Upper lobe of left lung (tissue), 6 donors: ENCODE measurements at regions not wholly inside any gene's neighbourhood (a gene's known extent, or its start where the extent isn't known, plus 50 kb on each side); places are given as distances from the start of the nearest gene placed in this dataset.

Source experiments
- ATAC-seq, 2 donors: fragments of 200-7000 bp; cut with Tn5 transposase; one replicate each; pipeline ENCODE4 v1.9.1; 2022; ENCODE audit warnings: mild to moderate bottlenecking in 2 of 2, moderate library complexity in 2 of 2; ENCODE audit not compliant: low FRiP score in 2 of 2
- DNase-seq, 2 donors: peaks; one replicate each; pipeline ENCODE4 v3.0.0-alpha.2; 2019 to 2020
- H3K27ac ChIP-seq, 4 donors: fragments of 200-600 bp; sonication (generic); one replicate each; pipeline ENCODE4 v1.5.1; 2016 to 2019
- H3K27me3 ChIP-seq, 4 donors: fragments of 200-600 bp; sonication (generic); one replicate each; pipeline ENCODE4 v1.5.1; 2017 to 2019
- H3K36me3 ChIP-seq, 4 donors: fragments of 200-600 bp; sonication (generic); one replicate each; pipeline ENCODE4 v1.5.1; 2016 to 2019
- H3K4me1 ChIP-seq, 4 donors: fragments of 200-600 bp; sonication (generic); one replicate each; pipeline ENCODE4 v1.5.1; 2018 to 2019
- H3K4me3 ChIP-seq, 4 donors: fragments of 200-600 bp; sonication (generic); one replicate each; pipeline ENCODE4 v1.5.1; 2017 to 2019; ENCODE audit warnings: mild to moderate bottlenecking in 2 of 4, moderate library complexity in 1 of 4
- H3K9me3 ChIP-seq, 4 donors: fragments of 200-600 bp; sonication (generic); one replicate each; pipeline ENCODE4 v1.5.1; 2018 to 2019
- EP300 ChIP-seq, 4 donors: sonication (generic); formaldehyde crosslinking; IDR thresholded peaks; one replicate each; pipeline ENCODE4 v1.5.1; 2017; ENCODE audit warnings: antibody characterized with exemption in 4 of 4, control low read depth in 2 of 4
- POLR2A ChIP-seq, 4 donors: fragments of 450-650 bp; IDR thresholded peaks; one replicate each; pipeline ENCODE4 v1.5.1; 2016 to 2017; ENCODE audit warnings: antibody characterized with exemption in 4 of 4, mild to moderate bottlenecking in 2 of 4
- POLR2AphosphoS5 ChIP-seq, 2 donors: sonication (generic); formaldehyde crosslinking; IDR thresholded peaks; one replicate each; pipeline ENCODE4 v1.5.1; 2017; ENCODE audit warnings: antibody characterized with exemption in 2 of 2
- WGBS, 2 donors: methylation state at CpG; one replicate each; pipeline ENCODE4 v1.1.5; 2017 to 2018; 5-methylcytosine and 5-hydroxymethylcytosine counted together
- TF ChIP-seq, protein P1 (sequence below), 6 experiments: fragments of 450-650 bp in 4 of 6; fragments of 200-600 bp in 2 of 6; sonication (generic) in 2 of 6; IDR thresholded peaks; one replicate each; pipeline ENCODE4 v1.5.1; 2016 to 2019; ENCODE audit warnings: antibody characterized with exemption in 6 of 6
- donor health status: DM: no; HTN: no; CAD: no; lungs with moderate emphysema.
- donor health status: DM: no; HTN: yes; CAD: no; lungs with severe emphysema.

DNA sequence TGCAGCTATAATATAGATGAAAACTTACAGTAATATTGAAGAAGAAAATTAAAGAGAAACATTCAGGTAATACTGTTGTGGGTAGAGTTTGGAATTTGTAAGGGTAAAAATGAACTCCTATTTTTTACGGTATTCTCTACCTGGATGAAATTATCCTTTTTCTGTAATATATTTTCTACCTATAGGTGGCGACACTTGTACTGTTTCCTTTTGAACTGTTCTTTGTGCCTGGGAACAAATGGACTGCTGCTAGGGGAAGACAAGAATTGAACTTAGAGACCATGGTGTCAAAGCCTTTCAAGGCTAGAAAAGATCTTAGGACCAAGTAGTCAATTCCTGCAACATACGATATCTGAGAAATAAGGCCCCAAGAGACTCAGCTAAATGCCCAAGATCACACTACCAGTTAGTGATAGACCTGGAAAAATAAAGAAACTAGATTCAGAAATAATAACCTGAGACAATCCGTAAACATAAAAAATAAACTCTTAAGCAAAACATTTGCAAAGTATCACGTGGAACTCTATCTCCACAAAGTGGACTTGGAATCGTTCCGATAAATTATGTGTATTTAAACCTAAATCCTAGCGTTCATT lies 383.8 kb downstream of the TFAP2A start:
- no peak overlapping the region for H3K27ac ChIP-seq
- DNase-seq = no peak
- H3K4me3 ChIP-seq = no peak overlapping the region
- peaks cover 0 to 5% (median 2%) of the 10 kb centered on the region in 4 donors for H3K4me1 ChIP-seq
- 69 to 72% methylated on average over 8 of the region's 8 CpGs for WGBS, 2 donors
- TF ChIP-seq, protein P1, sequence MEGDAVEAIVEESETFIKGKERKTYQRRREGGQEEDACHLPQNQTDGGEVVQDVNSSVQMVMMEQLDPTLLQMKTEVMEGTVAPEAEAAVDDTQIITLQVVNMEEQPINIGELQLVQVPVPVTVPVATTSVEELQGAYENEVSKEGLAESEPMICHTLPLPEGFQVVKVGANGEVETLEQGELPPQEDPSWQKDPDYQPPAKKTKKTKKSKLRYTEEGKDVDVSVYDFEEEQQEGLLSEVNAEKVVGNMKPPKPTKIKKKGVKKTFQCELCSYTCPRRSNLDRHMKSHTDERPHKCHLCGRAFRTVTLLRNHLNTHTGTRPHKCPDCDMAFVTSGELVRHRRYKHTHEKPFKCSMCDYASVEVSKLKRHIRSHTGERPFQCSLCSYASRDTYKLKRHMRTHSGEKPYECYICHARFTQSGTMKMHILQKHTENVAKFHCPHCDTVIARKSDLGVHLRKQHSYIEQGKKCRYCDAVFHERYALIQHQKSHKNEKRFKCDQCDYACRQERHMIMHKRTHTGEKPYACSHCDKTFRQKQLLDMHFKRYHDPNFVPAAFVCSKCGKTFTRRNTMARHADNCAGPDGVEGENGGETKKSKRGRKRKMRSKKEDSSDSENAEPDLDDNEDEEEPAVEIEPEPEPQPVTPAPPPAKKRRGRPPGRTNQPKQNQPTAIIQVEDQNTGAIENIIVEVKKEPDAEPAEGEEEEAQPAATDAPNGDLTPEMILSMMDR (IDR thresholded peaks at IDR 0.05) = peak in 5 of 6 experiments; percentile 17 to 41 (median 33)
- no peak for TF ChIP-seq POLR2A (IDR thresholded peaks at IDR 0.05)
- TF ChIP-seq POLR2AphosphoS5 (IDR thresholded peaks at IDR 0.05) = no peak
- no peaks in the 10 kb centered on the region for H3K9me3 ChIP-seq
- no peak for ATAC-seq
- no peaks in the 10 kb centered on the region for H3K36me3 ChIP-seq
- H3K27me3 ChIP-seq = no peaks in the 10 kb centered on the region

DNA sequence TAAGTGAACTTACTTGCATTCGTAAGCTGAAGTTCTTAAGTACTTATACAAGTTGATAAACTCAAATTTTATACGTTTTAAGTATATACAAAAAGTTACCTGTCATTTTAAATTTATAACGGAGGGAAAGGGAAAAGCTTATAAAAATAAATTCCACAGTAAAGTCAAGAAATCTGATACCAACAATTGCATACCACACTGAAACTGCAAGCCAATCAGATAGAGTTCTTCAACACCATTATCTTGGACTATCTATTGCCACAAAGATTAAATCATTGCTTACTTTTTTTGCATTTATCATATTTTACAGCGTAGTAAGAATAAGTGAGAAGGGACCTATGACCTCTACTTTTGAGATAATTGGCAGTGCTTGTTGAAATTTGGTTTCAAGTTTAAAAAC lies 386.7 kb downstream of the TFAP2A start:
- Histone ChIP-seq H3K4me1 (peaks cover 0 to 2% (median 0%) of the 10 kb centered on the region in 4 donors), H3K27ac (no peak overlapping the region), H3K36me3 (no peaks in the 10 kb centered on the region), H3K9me3 (no peaks in the 10 kb centered on the region), H3K27me3 (no peaks in the 10 kb centered on the region), H3K4me3 (no peak overlapping the region)
- WGBS, 2 donors = 46 to 62% methylated on average over 4 of the region's 4 CpGs
- TF ChIP-seq EP300 (IDR thresholded peaks at IDR 0.05) (no peak), POLR2AphosphoS5 (IDR thresholded peaks at IDR 0.05) (no peak), POLR2A (IDR thresholded peaks at IDR 0.05) (no peak)
- TF ChIP-seq, protein P1 (IDR thresholded peaks at IDR 0.05) = no peak
- DNase-seq (no peak), ATAC-seq (no peak)

- ATAC-seq (no peak), DNase-seq (no peak)
- no peaks in the 10 kb centered on the region for H3K4me1 ChIP-seq
- TF ChIP-seq, protein P1 (IDR thresholded peaks at IDR 0.05) = no peak
- TF ChIP-seq EP300 (IDR thresholded peaks at IDR 0.05) (no peak), POLR2AphosphoS5 (IDR thresholded peaks at IDR 0.05) (no peak)
- WGBS, 2 donors = 80 to 81% methylated on average over 3 of the region's 3 CpGs
- H3K9me3 ChIP-seq = no peaks in the 10 kb centered on the region
- no peaks in the 10 kb centered on the region for H3K27me3 ChIP-seq
- no peak overlapping the region for H3K4me3 ChIP-seq
- no peak overlapping the region for H3K27ac ChIP-seq
- H3K36me3 ChIP-seq = no peaks in the 10 kb centered on the region
Observed at GRCh38 chr6:10019851-10020250, 395.0 kb downstream of the TFAP2A start.

DNA sequence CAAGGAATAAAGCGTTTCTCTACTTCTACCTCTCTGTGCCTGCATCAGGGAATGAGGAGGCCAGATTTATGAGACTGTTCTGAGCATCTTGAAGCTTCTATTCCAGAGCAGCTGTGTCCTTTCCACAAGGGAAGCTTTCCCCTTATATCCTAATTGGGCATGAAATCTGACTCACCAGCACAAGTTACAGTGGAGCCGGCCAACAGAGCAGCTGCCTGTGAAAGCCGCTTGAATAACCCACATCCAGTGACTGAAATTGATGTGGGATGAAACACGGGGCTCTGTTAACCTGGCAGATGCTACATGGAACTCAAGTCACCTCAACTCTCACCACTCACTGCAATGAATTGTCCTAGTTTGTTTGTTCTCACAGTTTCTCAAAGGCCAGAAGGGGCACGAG lies 400.3 kb downstream of the TFAP2A start:
- H3K36me3 ChIP-seq = no peaks in the 10 kb centered on the region
- no peak for ATAC-seq
- no peak overlapping the region for H3K4me3 ChIP-seq
- WGBS, 2 donors = 67 to 78% methylated on average over 5 of the region's 5 CpGs
- TF ChIP-seq EP300 (IDR thresholded peaks at IDR 0.05) (no peak), POLR2AphosphoS5 (IDR thresholded peaks at IDR 0.05) (no peak), POLR2A (IDR thresholded peaks at IDR 0.05) (no peak)
- TF ChIP-seq, protein P1 (IDR thresholded peaks at IDR 0.05) = no peak
- DNase-seq = no peak
- H3K27me3 ChIP-seq = no peaks in the 10 kb centered on the region
- no peaks in the 10 kb centered on the region for H3K4me1 ChIP-seq
- peaks cover 0 to 5% (median 0%) of the 10 kb centered on the region in 4 donors for H3K9me3 ChIP-seq
- H3K27ac ChIP-seq = no peak overlapping the region

GRCh38 chr6:10000551-10000950 lies 414.3 kb downstream of the TFAP2A start:
- Histone ChIP-seq H3K9me3 (no peaks in the 10 kb centered on the region), H3K4me1 (no peaks in the 10 kb centered on the region), H3K36me3 (no peaks in the 10 kb centered on the region), H3K27ac (no peak overlapping the region), H3K4me3 (no peak overlapping the region), H3K27me3 (no peaks in the 10 kb centered on the region)
- no peak for TF ChIP-seq POLR2AphosphoS5 (IDR thresholded peaks at IDR 0.05)
- TF ChIP-seq POLR2A (IDR thresholded peaks at IDR 0.05) = no peak
- TF ChIP-seq, protein P1 (IDR thresholded peaks at IDR 0.05) = no peak
- no peak for TF ChIP-seq EP300 (IDR thresholded peaks at IDR 0.05)
- ATAC-seq = no peak
- WGBS, 2 donors = 74 to 76% methylated on average over 3 of the region's 3 CpGs
- DNase-seq = no peak
